B cell (primary cell): ENCODE measurements at regions not wholly inside any gene's neighbourhood (a gene's known extent, or its start where the extent isn't known, plus 50 kb on each side); places are given as distances from the start of the nearest gene placed in this dataset.

Experiments used
- ATAC-seq: fragments of 200-7000 bp; cut with Tn5 transposase; one replicate; pipeline ENCODE4 v1.10.0; 2021; ENCODE audit warnings: low read depth, mild to moderate bottlenecking, moderate number of reproducible peaks, moderate library complexity
- CTCF ChIA-PET: fragments of 350-600 bp; sonication (Branson Sonifier 250); formaldehyde crosslinking; loops from one replicate; lab custom pipeline; 2021; ENCODE audit warnings: antibody characterized with exemption, inconsistent platforms; lab: Charles Lee
- POLR2A ChIA-PET: fragments of 350-600 bp; sonication (Branson Sonifier 250); formaldehyde crosslinking; loops from one replicate; lab custom pipeline; 2021; ENCODE audit warnings: antibody characterized with exemption; lab: Charles Lee
- DNase-seq: peaks from one replicate; pipeline ENCODE4 v3.0.0; 2013
- H2AFZ ChIP-seq: 2 replicates; pipeline ENCODE4 v1.6.1; 2012; ENCODE audit warnings: mild to moderate bottlenecking, low read depth, low read length; ENCODE audit not compliant: insufficient read depth, poor library complexity, severe bottlenecking
- H3K27ac ChIP-seq, 2 donors: 1 replicate in 1 of 2; 2 replicates in 1 of 2; pipeline ENCODE4 v1.5.1; 2012 to 2013; ENCODE audit warnings: low read length in 2 of 2, mild to moderate bottlenecking in 2 of 2, moderate library complexity in 1 of 2
- H3K27me3 ChIP-seq, 4 experiments: fragments of 200-600 bp in 1 of 4; sonication (generic) in 1 of 4; replicated peaks in 1 of 4; 1 replicate in 2 of 4; 2 replicates in 2 of 4; pipeline versions ENCODE4 v1.6.1 to v1.7.0; 2013 to 2016; ENCODE audit warnings: low read length in 3 of 4, mild to moderate bottlenecking in 2 of 4, mixed read lengths in 1 of 4, moderate library complexity in 1 of 4; ENCODE audit not compliant: insufficient read depth in 4 of 4, control insufficient read depth in 3 of 4; ENCODE audit errors: control extremely low read depth in 1 of 4
- H3K36me3 ChIP-seq, 2 experiments: replicated peaks in 1 of 2; 1 replicate in 1 of 2; 2 replicates in 1 of 2; pipeline versions ENCODE4 v1.6.1 to v1.7.1; 2013; ENCODE audit warnings: low read length in 1 of 2; ENCODE audit not compliant: insufficient read depth in 2 of 2, control insufficient read depth in 1 of 2; ENCODE audit errors: control extremely low read depth in 1 of 2, extremely low read depth in 1 of 2
- H3K4me1 ChIP-seq, 2 donors: fragments of 200-600 bp in 1 of 2; sonication (generic) in 1 of 2; 1 replicate in 1 of 2; 2 replicates in 1 of 2; pipeline versions ENCODE4 v1.5.1 to v1.6.1; 2013 to 2017; ENCODE audit warnings: low read length in 2 of 2; ENCODE audit not compliant: control insufficient read depth in 2 of 2, insufficient read depth in 2 of 2
- H3K4me2 ChIP-seq: replicated peaks from 2 replicates; pipeline ENCODE3; 2012; ENCODE audit warnings: mild to moderate bottlenecking, low read depth, low read length; ENCODE audit not compliant: poor library complexity, severe bottlenecking
- H3K4me3 ChIP-seq, 5 experiments: fragments of 200-600 bp in 1 of 5; sonication (generic) in 1 of 5; 1 replicate in 3 of 5; 2 replicates in 2 of 5; pipeline versions ENCODE4 v1.5.1 to v1.7.0; 2011 to 2016; ENCODE audit warnings: low read length in 4 of 5, mild to moderate bottlenecking in 4 of 5, low read depth in 2 of 5, control low read depth in 1 of 5, moderate library complexity in 1 of 5; ENCODE audit not compliant: insufficient read depth in 1 of 5; ENCODE audit errors: control extremely low read depth in 1 of 5, extremely low read depth in 1 of 5
- H3K79me2 ChIP-seq: fragments of 200-600 bp; sonication (generic); one replicate; pipeline ENCODE4 v1.6.0; 2016; ENCODE audit warnings: low read length; ENCODE audit not compliant: control insufficient read depth, insufficient read depth
- H3K9ac ChIP-seq: fragments of 200-600 bp; sonication (generic); 2 replicates; pipeline ENCODE4 v1.6.1; 2017; ENCODE audit warnings: mild to moderate bottlenecking, low read length, moderate library complexity
- H3K9me3 ChIP-seq, 3 donors: one replicate each; pipeline versions ENCODE4 v1.6.1 to v1.7.1; 2013; ENCODE audit warnings: low read length in 2 of 3; ENCODE audit not compliant: control insufficient read depth in 2 of 3, insufficient read depth in 1 of 3; ENCODE audit errors: control extremely low read depth in 1 of 3
- H4K20me1 ChIP-seq: 2 replicates; pipeline ENCODE4 v1.6.0; 2012; ENCODE audit warnings: mild to moderate bottlenecking, low read length; ENCODE audit not compliant: insufficient read depth, control insufficient read depth, poor library complexity, severe bottlenecking
- H3K27ac Mint-ChIP-seq: one replicate; pipeline ENCODE4 v1.8.0; 2021; ENCODE audit warnings: mixed read lengths
- H3K27me3 Mint-ChIP-seq: one replicate; pipeline ENCODE4 v1.8.0; 2021; ENCODE audit warnings: mixed read lengths
- H3K4me1 Mint-ChIP-seq: one replicate; pipeline ENCODE4 v1.8.0; 2021; ENCODE audit warnings: mixed read lengths
- H3K4me3 Mint-ChIP-seq: one replicate; pipeline ENCODE4 v1.8.0; 2021; ENCODE audit warnings: mixed read lengths
- H3K9me3 Mint-ChIP-seq: one replicate; pipeline ENCODE4 v1.8.0; 2022; ENCODE audit warnings: mixed read lengths; ENCODE audit not compliant: insufficient read depth
- EZH2 ChIP-seq: IDR thresholded peaks from 2 replicates; pipeline ENCODE4 v1.6.1; 2012; ENCODE audit warnings: borderline replicate concordance, low read depth, mild to moderate bottlenecking, moderate library complexity, low read length; ENCODE audit not compliant: insufficient read depth, poor library complexity, severe bottlenecking
- WGBS: methylation state at CpG from one replicate; pipeline ENCODE4 v1.1.5; 2013; ENCODE audit warnings: missing lambda C conversion rate; ENCODE audit not compliant: insufficient coverage; 5-methylcytosine and 5-hydroxymethylcytosine counted together
- intact Hi-C: fragments of 100-400 bp; cut with micrococcal nuclease; formaldehyde crosslinking; loops from one replicate; pipeline ENCODE4 v1.10.0; 2022
- TF ChIP-seq, protein P1 (sequence below): fragments of 200-600 bp; IDR thresholded peaks from one replicate; pipeline ENCODE4 v1.8.0; 2022; ENCODE audit warnings: antibody characterized with exemption, mild to moderate bottlenecking

DNA sequence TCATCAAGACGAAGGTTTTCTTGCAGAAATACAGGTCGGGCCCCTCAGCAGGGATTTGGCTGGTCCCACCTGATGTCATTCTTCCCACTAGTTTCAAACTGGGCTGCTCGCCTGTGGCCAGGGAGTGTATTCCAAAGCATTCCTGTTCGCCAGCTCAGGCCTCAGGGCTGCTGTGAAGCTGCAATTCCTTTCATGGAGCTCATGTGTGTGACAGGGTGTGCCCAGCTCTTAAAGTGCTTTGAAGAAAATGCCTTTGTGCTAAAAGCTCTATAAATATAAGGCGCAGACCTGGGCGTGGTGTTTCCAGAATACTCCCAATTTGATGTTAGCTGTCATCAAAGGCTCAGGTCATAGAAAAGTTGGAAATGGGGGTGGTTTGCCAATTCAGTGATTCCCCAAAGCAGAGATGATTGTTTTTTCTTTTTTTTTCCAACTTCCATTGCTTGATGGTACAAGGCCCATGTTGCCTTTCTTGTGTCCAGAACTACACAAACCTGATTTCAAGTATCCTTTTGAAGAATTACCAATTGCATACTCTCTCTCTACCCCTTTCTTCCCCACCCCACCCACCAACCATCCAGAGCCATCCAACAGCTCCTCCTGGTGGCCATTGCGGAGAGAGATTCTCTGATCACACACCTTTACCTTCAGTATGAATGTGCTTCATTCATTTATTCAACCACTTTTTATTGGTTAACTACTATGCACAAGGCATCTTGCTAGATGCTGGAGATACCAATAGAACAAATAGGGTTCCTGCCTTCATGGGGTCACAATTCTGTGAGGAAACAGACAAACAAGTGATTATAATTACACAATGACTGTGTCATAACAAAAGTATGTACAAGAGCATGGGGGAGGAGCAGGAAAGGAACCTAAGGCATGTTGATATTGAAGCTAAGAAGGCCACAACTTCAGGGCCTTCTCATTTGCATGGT, 297.3 kb upstream of the LYZL1 start:
- Mint-ChIP-seq H3K27ac (no peak overlapping the region), H3K4me1 (no peaks in the 10 kb centered on the region), H3K4me3 (no peak overlapping the region), H3K9me3 (no peaks in the 10 kb centered on the region), H3K27me3 (no peaks in the 10 kb centered on the region)
- Histone ChIP-seq H3K9me3 (peaks cover 0 to 3% (median 0%) of the 10 kb centered on the region in 3 donors), H3K4me1 (no peaks in the 10 kb centered on the region), H2AFZ (no peak overlapping the region), H3K27me3 (no peaks in the 10 kb centered on the region), H3K36me3 (no peaks in the 10 kb centered on the region), H3K9ac (no peak overlapping the region), H4K20me1 (no peaks in the 10 kb centered on the region), H3K27ac (no peak overlapping the region), H3K4me2 (no peak overlapping the region), H3K79me2 (no peaks in the 10 kb centered on the region), H3K4me3 (no peak overlapping the region)
- ATAC-seq (no peak), DNase-seq (peak; percentile 33)
- TF ChIP-seq, protein P1, sequence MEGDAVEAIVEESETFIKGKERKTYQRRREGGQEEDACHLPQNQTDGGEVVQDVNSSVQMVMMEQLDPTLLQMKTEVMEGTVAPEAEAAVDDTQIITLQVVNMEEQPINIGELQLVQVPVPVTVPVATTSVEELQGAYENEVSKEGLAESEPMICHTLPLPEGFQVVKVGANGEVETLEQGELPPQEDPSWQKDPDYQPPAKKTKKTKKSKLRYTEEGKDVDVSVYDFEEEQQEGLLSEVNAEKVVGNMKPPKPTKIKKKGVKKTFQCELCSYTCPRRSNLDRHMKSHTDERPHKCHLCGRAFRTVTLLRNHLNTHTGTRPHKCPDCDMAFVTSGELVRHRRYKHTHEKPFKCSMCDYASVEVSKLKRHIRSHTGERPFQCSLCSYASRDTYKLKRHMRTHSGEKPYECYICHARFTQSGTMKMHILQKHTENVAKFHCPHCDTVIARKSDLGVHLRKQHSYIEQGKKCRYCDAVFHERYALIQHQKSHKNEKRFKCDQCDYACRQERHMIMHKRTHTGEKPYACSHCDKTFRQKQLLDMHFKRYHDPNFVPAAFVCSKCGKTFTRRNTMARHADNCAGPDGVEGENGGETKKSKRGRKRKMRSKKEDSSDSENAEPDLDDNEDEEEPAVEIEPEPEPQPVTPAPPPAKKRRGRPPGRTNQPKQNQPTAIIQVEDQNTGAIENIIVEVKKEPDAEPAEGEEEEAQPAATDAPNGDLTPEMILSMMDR = peak; percentile 46
- TF ChIP-seq EZH2 = no peak
- CTCF ChIA-PET = interaction anchor here (1.2 to 4.5 kb wide), 2 partner anchors 12 to 329 kb away, joined by 3 to 29 read pairs; no protein-coding TSS in a partner anchor
- POLR2A ChIA-PET = no interaction called here
- intact Hi-C loops = loop anchor here (5.0 kb wide), 1 partner anchor 314 kb away; the partner anchor contains the start of gene BAMBI
- 91% methylated on average over 5 of the region's 7 CpGs for WGBS

DNA sequence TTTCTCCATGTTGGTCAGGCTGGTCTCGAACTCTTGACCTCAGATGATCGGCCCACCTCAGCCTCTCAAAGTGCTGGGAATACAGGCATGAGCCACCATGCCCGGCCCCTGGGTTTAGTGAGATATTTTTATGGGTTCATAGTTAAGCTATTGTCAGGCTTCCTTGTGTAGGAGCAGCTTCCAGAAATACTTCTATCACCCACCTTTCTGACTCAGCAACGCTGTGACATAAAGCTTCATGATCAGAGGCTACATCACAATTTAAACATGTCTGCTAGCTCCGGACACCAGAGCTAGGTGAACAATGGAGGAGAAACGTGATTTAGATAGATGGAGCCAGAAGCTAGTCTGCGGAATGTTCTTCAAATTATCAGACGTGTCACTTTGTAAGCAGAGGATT, 295.8 kb upstream of the LYZL1 start:
- 88% methylated on average over 5 of the region's 8 CpGs for WGBS
- H3K9me3 Mint-ChIP-seq = no peaks in the 10 kb centered on the region
- no peaks in the 10 kb centered on the region for H3K4me1 Mint-ChIP-seq
- no peak overlapping the region for H3K4me3 Mint-ChIP-seq
- Histone ChIP-seq H3K9ac (no peak overlapping the region), H3K9me3 (peaks cover 0 to 3% (median 0%) of the 10 kb centered on the region in 3 donors), H3K79me2 (no peaks in the 10 kb centered on the region), H3K4me2 (no peak overlapping the region), H3K4me3 (no peak overlapping the region), H4K20me1 (no peaks in the 10 kb centered on the region), H3K4me1 (no peaks in the 10 kb centered on the region), H3K27me3 (no peaks in the 10 kb centered on the region), H2AFZ (no peak overlapping the region), H3K27ac (no peak overlapping the region), H3K36me3 (no peaks in the 10 kb centered on the region)
- DNase-seq (no peak), ATAC-seq (no peak)
- ChIA-PET CTCF (interaction anchor here (4.5 kb wide), 1 partner anchor 330 kb away, joined by 29 read pairs; no protein-coding TSS in a partner anchor), POLR2A (no interaction called here)
- H3K27me3 Mint-ChIP-seq = no peaks in the 10 kb centered on the region
- no peak overlapping the region for H3K27ac Mint-ChIP-seq
- TF ChIP-seq, protein P1 = no peak
- TF ChIP-seq EZH2 = no peak
- intact Hi-C loops = loop anchor here (5.0 kb wide), 1 partner anchor 316 kb away; the partner anchor contains the start of gene BAMBI
